ENCODE measurements at regions not wholly inside any gene's neighbourhood (a gene's known extent, or its start where the extent isn't known, plus 50 kb on each side); places are given as distances from the start of the nearest gene placed in this dataset.

DNA sequence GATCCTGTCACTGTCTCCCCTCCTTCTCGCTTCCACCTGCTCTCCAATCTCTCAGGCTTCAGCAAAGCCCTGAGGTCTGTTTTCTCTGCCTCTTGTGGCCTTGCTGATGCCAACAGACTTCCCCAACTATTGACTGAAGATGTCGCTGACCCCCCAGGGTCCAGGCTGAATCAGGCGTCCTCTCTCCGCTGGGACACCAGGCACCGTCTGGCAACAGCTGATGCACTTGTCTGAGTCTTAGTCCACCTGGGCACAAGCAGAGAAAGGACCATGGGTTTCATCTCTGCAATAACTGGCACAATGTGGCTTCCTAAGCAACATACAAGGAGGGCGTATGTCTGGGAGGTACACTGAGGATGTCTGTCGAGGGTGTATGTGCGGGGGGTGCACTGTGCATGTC is 248.7 kb upstream of the MYT1L start:
- H3K4me1 ChIP-seq (replicated peaks in 1 of 4; ENCODE audit: control insufficient read depth in 3 of 4, insufficient read depth in 4 of 4, low read length in 3 of 4), result no peaks in the 10 kb centered on the region; a peak in 1 of 7 replicates
- no peak overlapping the region for H4K5ac ChIP-seq (ENCODE audit: insufficient read length, low read depth, low read length)
- H3K4ac ChIP-seq (replicated peaks; ENCODE audit: insufficient read length, low read depth, low read length), result no peak overlapping the region
- ChIA-PET CTCF (ENCODE audit: partially characterized antibody) (no interaction called here), POLR2A (ENCODE audit: partially characterized antibody) (interaction anchor here (0.5 kb wide), 1 partner anchor 789 kb away, joined by 3 read pairs; no protein-coding TSS in a partner anchor)
- H3K79me2 ChIP-seq (ENCODE audit: control insufficient read depth in 1 of 2, insufficient read depth in 2 of 2, low read length in 2 of 2), result no peaks in the 10 kb centered on the region
- H2BK20ac ChIP-seq (ENCODE audit: low read length), result no peak overlapping the region
- DNase-seq (ENCODE audit: low read depth in 1 of 2, low spot score in 2 of 2) (peak in 1 of 2 experiments; percentile 39), FAIRE-seq (no peak)
- H3K79me1 ChIP-seq (ENCODE audit: low read depth, low read length), result no peaks in the 10 kb centered on the region
- no peak overlapping the region for H4K91ac ChIP-seq (replicated peaks; ENCODE audit: insufficient read length, low read length)
- no peak overlapping the region for H3K4me2 ChIP-seq (ENCODE audit: insufficient read depth in 1 of 2, low read depth in 2 of 2, low read length in 2 of 2)
- H3K56ac ChIP-seq (replicated peaks; ENCODE audit: insufficient read length, low read depth, low read length), result no peak overlapping the region
- H4K20me1 ChIP-seq (replicated peaks in 1 of 2; ENCODE audit: control insufficient read depth in 1 of 2, insufficient read depth in 2 of 2, low read length in 2 of 2), result no peaks in the 10 kb centered on the region
- no peak overlapping the region for H2BK5ac ChIP-seq (ENCODE audit: low read depth, low read length)
- no peak overlapping the region for H2AFZ ChIP-seq (ENCODE audit: low read length)
- H3K4me3 ChIP-seq (ENCODE audit: extremely low read depth in 1 of 4, insufficient read depth in 2 of 4, low read depth in 3 of 4, low read length in 4 of 4), result no peak overlapping the region
- H3K23ac ChIP-seq (ENCODE audit: insufficient read length), result no peak overlapping the region
- no peak overlapping the region for H3K18ac ChIP-seq (ENCODE audit: extremely low read depth, low read length)
- WGBS, 2 experiments (ENCODE audit: extremely low coverage in 1 of 2, insufficient coverage in 1 of 2, insufficient read length in 1 of 2, insufficient replicate concordance in 2 of 2, low coverage in 1 of 2, low lambda C conversion rate in 2 of 2, missing lambda C conversion rate in 1 of 2), result 76% methylated on average over 8 of the region's 8 CpGs; no CpG with 5 or more reads in 1 of the 2 experiments
- no peak overlapping the region for H2BK15ac ChIP-seq (ENCODE audit: low read length)
- H3K23me2 ChIP-seq (ENCODE audit: low read depth, low read length), result no peaks in the 10 kb centered on the region
- H2BK12ac ChIP-seq (ENCODE audit: low read depth, low read length), result no peak overlapping the region
- no peaks in the 10 kb centered on the region for H3K27me3 ChIP-seq (replicated peaks in 1 of 4; ENCODE audit: control insufficient read depth in 3 of 4, extremely low read depth in 1 of 4, insufficient read depth in 3 of 4, low read length in 3 of 4)
- H4K8ac ChIP-seq (ENCODE audit: extremely low read depth, insufficient read depth, low read length), result no peak overlapping the region
- no peak overlapping the region for H2AK5ac ChIP-seq (ENCODE audit: low read depth, low read length)
- no peak overlapping the region for H2BK120ac ChIP-seq (replicated peaks; ENCODE audit: low read depth, low read length)
- H3K14ac ChIP-seq (ENCODE audit: insufficient read length), result no peak overlapping the region
- no peaks in the 10 kb centered on the region for H3K9me3 ChIP-seq (ENCODE audit: insufficient read depth in 2 of 2, low read depth in 1 of 2, low read length in 1 of 2)
- H3K27ac ChIP-seq (ENCODE audit: low read depth, low read length), result no peak overlapping the region
- no peaks in the 10 kb centered on the region for H3K36me3 ChIP-seq (ENCODE audit: control insufficient read depth in 2 of 4, insufficient read depth in 4 of 4, low read length in 3 of 4)
- H3K9ac ChIP-seq (replicated peaks in 1 of 4; ENCODE audit: extremely low read depth in 1 of 4, low read depth in 3 of 4, low read length in 3 of 4), result no peak overlapping the region
- TF ChIP-seq RFX5 (IDR thresholded peaks at IDR 0.05; ENCODE audit: borderline replicate concordance, low read depth, low read length), result no peak
- no peak for TF ChIP-seq RBBP5 (IDR thresholded peaks at IDR 0.05; ENCODE audit: borderline replicate concordance, low read depth, low read length)
- TF ChIP-seq, protein P1, sequence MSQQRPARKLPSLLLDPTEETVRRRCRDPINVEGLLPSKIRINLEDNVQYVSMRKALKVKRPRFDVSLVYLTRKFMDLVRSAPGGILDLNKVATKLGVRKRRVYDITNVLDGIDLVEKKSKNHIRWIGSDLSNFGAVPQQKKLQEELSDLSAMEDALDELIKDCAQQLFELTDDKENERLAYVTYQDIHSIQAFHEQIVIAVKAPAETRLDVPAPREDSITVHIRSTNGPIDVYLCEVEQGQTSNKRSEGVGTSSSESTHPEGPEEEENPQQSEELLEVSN (IDR thresholded peaks at IDR 0.05), result no peak
- no peak for TF ChIP-seq BACH1 (IDR thresholded peaks at IDR 0.05; ENCODE audit: low read length)
- no peak for TF ChIP-seq POU5F1 (IDR thresholded peaks at IDR 0.05; ENCODE audit: low read depth, low read length)
- no peak for TF ChIP-seq RNF2 (IDR thresholded peaks at IDR 0.05; ENCODE audit: borderline replicate concordance, low read depth, low read length, missing control alignments, poor library complexity, severe bottlenecking)
- no peak for TF ChIP-seq CBX5 (IDR thresholded peaks at IDR 0.05; ENCODE audit: low read depth, low read length)
- TF ChIP-seq, protein P2, sequence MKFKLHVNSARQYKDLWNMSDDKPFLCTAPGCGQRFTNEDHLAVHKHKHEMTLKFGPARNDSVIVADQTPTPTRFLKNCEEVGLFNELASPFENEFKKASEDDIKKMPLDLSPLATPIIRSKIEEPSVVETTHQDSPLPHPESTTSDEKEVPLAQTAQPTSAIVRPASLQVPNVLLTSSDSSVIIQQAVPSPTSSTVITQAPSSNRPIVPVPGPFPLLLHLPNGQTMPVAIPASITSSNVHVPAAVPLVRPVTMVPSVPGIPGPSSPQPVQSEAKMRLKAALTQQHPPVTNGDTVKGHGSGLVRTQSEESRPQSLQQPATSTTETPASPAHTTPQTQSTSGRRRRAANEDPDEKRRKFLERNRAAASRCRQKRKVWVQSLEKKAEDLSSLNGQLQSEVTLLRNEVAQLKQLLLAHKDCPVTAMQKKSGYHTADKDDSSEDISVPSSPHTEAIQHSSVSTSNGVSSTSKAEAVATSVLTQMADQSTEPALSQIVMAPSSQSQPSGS (IDR thresholded peaks at IDR 0.05; ENCODE audit: low read length), result no peak
- TF ChIP-seq TBP (IDR thresholded peaks at IDR 0.05; ENCODE audit: low read depth, low read length), result no peak
- TF ChIP-seq BRCA1 (IDR thresholded peaks at IDR 0.05; ENCODE audit: low read depth, low read length), result no peak
- no peak for TF ChIP-seq TAF7 (optimal IDR thresholded peaks at IDR 0.05; ENCODE audit: borderline replicate concordance, low read depth, low read length)
- no peak for TF ChIP-seq SAP30 (IDR thresholded peaks at IDR 0.05; ENCODE audit: insufficient read depth, insufficient replicate concordance, low read length)

Data from H1 (cell line).